Right hindlimb (tissue), 1 donor: ENCODE measurements at regions not wholly inside any gene's neighbourhood (a gene's known extent, or its start where the extent isn't known, plus 50 kb on each side); places are given as distances from the start of the nearest gene placed in this dataset.

Source experiments
- DNase-seq: peaks from one replicate; pipeline ENCODE4 v3.0.0-alpha.2; 2018

- peak; percentile 68 for DNase-seq
Observed at GRCh38 chr16:74169687-74170376, 126.8 kb upstream of the PSMD7 start.

- no peak for DNase-seq
Observed at GRCh38 chr16:74169066-74169465, 127.5 kb upstream of the PSMD7 start.

- DNase-seq = no peak
Observed at GRCh38 chr16:74168445-74168844, 128.2 kb upstream of the PSMD7 start.

GRCh38 chr16:74166456-74166855 is 130.2 kb upstream of the PSMD7 start:
- DNase-seq = no peak

GRCh38 chr16:74165566-74166080 is 131.0 kb upstream of the PSMD7 start:
- DNase-seq = no peak

- no peak for DNase-seq
Observed at GRCh38 chr16:74160759-74161158, 135.9 kb upstream of the PSMD7 start.

GRCh38 chr16:74153773-74154172 is 142.8 kb upstream of the PSMD7 start:
- DNase-seq = no peak

- DNase-seq = no peak
Observed at GRCh38 chr16:74146643-74147042, 150.0 kb upstream of the PSMD7 start.

GRCh38 chr16:74143171-74143570 is 153.4 kb upstream of the PSMD7 start:
- no peak for DNase-seq

GRCh38 chr16:74141015-74141414 is 155.6 kb upstream of the PSMD7 start:
- DNase-seq = no peak

- DNase-seq = no peak
Observed at GRCh38 chr16:74140557-74140956, 156.1 kb upstream of the PSMD7 start.

- no peak for DNase-seq
Observed at GRCh38 chr16:74123826-74124225, 172.8 kb upstream of the PSMD7 start.

- no peak for DNase-seq
Observed at GRCh38 chr16:74123195-74123594, 173.4 kb upstream of the PSMD7 start.

GRCh38 chr16:74117798-74118197 is 178.8 kb upstream of the PSMD7 start:
- no peak for DNase-seq

GRCh38 chr16:74113545-74113944 is 183.1 kb upstream of the PSMD7 start:
- no peak for DNase-seq

GRCh38 chr16:74111456-74111982 is 185.1 kb upstream of the PSMD7 start:
- no peak for DNase-seq

GRCh38 chr16:74107795-74108610 is 188.6 kb upstream of the PSMD7 start:
- DNase-seq = no peak

GRCh38 chr16:74104022-74104421 is 192.6 kb upstream of the PSMD7 start:
- no peak for DNase-seq

- no peak for DNase-seq
Observed at GRCh38 chr16:74101379-74102137, 195.1 kb upstream of the PSMD7 start.

GRCh38 chr16:74100395-74101326 is 196.0 kb upstream of the PSMD7 start:
- DNase-seq = no peak

GRCh38 chr16:74099530-74099929 is 197.1 kb upstream of the PSMD7 start:
- no peak for DNase-seq

- no peak for DNase-seq
Observed at GRCh38 chr16:74094962-74095361, 201.7 kb upstream of the PSMD7 start.
